Hepatic stellate cell (primary cell): ENCODE measurements at regions not wholly inside any gene's neighbourhood (a gene's known extent, or its start where the extent isn't known, plus 50 kb on each side); places are given as distances from the start of the nearest gene placed in this dataset.
"Not testable (repeated sequence)": the region's sequence is repeated elsewhere in the genome, so short reads cannot be mapped to it uniquely, and the experiment has no call there.

ENCODE experiments used
- DNase-seq: peaks from one replicate; pipeline ENCODE4 v3.0.0; 2011; ENCODE audit warnings: low spot score

DNA sequence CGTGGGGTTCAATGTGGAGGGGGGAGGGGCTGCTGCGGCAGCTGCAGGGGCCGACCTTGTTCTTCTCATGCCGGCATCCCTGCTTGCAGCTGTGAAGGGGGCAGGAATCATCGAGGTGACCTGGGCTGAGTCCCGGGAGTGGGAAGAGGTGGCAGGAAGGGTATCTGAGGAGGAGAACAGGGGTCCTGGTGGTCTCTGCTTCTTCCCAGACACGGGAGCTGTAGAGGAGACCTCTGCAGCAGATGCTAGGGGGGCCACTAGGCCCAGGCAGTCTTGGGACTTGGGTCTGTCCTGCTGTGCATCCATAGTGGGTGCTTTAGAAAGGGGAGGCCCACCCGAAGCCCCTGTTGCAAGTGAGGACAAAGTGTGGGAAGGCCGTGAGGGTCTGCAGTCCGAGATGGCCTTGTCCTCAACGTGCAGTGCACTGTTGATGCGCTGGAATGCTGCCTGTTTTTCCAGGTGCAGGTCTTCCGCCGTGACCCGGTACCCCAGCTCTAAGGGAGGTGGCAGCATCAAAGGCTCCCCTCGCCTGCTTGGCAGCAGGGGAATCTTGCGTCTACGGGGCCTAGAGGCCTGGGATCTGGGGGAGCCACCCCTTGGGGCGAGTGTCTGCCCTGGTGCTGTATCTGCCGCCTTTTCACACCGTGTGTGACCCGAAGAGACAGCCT, 1370.0 kb downstream of the CDH12 start:
- not testable (repeated sequence) for DNase-seq

DNA sequence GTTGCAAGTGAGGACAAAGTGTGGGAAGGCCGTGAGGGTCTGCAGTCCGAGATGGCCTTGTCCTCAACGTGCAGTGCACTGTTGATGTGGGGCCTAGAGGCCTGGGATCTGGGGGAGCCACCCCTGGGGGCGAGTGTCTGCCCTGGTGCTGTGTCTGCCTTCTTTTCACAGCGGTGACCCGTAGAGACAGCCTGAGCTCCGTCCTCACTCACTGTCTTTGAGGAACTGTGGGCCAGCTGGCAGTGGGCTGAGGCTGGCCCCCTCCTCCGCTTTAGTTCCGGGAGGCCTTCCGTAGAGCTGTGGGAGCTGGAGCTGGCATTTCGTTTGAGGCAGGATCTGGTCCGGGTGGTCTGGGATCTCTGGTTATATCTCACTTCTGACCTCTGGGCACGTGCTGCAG, 1370.6 kb downstream of the CDH12 start:
- DNase-seq = not testable (repeated sequence)

DNA sequence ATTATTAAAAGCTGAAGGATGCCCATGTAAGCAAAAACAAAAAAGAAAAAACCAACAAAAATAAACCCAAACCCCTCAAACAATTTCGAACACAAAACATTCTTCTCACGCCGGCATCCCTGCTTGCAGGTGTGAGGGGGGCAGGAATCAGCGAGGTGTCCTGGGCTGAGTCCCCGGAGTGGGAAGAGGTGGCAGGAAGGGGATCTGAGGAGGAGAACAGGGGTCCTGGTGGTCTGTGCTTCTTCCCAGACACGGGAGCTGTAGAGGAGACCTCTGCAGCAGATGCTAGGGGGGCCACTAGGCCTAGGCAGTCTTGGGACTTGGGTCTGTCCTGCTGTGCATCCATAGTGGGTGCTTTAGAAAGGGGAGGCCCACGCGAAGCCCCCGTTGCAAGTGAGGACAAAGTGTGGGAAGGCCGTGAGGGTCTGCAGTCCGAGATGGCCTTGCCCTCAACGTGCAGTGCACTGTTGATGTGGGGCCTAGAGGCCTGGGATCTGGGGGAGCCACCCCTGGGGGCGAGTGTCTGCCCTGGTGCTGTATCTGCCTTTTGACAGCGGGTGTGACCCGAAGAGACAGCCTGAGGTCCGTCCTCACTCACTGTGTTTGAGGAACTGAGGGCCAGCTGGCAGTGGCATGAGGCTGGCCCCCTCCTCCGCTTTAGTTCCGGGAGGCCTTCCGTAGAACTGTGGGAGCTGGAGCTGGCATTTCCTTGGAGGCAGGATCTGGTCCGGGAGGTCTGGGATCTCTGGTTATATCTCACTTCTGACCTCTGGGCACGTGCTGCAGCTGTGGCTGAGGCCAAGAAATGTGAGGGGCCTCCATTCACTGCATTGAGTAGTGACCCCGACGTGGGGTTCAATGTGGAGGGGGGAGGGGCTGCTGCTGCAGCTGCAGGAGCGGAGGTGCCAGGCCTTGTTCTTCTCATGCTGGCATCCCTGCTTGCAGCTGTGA, 1371.5 kb downstream of the CDH12 start:
- not testable (repeated sequence) for DNase-seq

DNA sequence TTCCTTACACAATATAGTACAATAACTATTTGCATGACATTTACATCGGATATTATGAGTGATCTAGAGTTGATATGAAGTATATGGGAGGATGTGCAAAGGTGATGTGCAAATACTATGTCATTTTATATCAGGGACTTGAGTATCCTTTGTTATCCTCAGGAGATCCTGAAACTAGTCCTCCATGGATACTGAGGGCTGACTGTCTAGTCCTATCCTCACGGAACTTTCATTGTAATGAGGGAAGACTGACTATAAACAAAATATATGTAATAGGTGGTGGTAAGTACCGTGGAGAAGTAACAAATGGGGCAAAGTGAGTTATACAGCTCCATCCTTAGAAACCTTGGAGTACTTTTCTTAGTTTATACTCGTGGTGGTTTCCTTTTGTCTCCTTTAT, 1373.1 kb downstream of the CDH12 start:
- DNase-seq = not testable (repeated sequence)

DNA sequence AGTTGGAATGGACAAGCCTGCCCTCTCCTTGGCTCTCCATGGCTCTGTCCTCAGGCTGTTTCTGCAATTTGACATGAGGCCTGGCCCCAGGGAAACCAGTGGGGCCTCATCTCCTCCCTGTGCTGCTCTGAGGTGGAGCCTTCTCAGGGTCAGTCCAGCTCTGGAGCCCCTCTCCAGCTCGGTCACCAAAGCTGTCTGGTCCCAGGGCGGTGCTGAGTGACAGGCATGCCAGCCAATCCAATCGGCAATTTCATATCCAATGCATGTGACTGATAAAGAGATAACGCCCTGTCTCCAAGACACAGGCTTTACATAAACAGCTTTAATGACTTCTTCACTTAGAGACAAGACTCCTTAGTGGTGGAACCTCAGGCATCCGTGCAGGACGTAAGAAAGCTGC, 1379.2 kb downstream of the CDH12 start:
- not testable (repeated sequence) for DNase-seq

DNA sequence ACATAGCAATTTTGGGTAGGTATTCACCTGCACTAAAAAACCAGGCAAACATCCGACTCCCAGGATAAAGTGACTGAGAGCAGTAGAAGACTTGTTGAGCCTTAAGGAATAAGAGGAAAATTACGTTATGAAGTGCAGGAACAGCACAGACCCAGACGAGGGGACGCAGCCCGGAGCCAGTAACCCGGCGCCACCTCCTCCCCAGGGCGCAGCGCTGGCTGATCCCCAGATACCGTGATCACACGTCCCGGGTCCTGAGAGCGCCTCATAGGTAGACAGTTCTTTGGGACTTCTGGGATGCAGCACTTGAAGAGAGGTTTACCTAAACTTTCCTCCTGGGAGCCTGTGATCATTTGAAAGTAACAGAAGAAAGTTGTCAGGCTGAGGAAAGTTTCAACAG, 1379.7 kb downstream of the CDH12 start:
- not testable (repeated sequence) for DNase-seq

DNA sequence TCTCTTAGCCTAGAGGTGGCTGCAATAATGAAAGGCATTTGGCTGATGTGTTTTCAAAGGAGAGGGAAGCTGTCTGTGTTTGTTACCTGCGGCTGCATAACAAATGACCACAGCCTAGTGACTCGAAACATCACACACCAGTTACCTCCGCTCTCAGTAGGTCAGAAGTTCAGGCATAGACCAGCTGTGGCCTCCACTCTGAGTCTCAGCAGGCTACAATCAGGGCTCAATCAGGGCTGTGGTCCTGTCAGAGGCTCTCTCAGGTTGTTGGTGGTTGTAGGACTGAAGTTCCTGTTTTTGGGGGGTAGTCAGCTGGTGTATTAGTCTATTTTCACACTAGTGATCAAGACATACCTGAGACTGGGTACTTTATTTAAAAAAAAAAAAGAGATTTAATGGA, 1381.5 kb downstream of the CDH12 start:
- not testable (repeated sequence) for DNase-seq

DNA sequence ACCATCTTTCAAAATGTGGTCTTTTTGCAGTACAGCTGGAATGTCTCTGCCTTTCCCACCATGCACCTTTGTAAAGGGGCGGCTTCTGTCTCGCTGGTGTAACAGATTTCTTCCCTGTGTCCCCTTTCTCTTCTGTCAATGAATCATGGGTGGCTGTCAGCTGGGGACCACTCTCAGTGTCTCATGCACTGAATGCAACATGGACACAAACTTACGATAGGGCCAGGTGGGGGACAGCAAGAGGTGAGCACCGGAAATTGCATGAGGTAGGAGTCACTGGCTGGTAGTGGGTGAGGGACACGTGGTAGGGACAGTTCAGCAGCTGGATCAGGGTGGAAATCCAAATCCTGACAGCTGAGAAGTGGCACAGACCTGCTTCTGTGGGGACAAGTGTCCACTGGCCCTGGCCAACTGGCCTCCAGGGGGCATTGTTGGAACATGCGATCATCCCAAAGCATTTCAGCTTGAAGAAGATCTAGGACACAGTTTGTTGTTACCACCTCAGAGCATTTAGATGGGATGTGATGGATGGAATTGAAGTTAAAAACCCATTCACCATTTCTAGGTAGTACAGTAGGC, 1383.5 kb downstream of the CDH12 start:
- DNase-seq = peak; percentile 16

DNA sequence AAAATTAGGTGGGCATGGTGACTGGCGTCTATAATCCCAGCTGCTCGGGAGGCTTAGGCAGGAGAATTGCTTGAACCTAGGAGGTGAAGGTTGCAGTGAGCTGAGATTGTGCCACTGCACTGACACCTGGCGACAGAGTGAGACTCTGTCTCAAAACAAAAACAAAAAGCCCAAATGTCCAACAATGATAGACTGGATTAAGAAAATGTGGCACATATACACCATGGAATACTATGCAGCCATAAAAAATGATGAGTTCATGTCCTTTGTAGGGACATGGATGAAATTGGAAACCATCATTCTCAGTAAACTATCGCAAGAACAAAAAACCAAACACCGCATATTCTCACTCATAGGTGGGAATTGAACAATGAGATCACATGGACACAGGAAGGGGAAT, 1385.6 kb downstream of the CDH12 start:
- DNase-seq = not testable (repeated sequence)

DNA sequence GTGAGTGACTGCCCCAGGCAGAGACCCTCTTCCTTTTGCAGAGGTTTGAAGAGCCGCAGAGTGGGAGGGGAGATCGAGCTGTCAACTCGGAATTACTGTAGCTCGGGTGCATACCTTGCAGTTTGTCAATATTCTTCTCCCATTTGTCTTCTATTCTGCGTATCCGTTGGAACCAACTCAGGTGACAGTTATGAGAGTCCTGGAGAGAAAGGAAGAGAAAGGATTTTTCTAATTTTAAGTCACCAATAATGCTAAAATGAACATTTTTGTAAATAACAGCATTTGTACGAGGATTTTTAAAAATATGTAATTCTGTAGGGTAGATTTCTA, 1393.4 kb downstream of the CDH12 start:
- not testable (repeated sequence) for DNase-seq

DNA sequence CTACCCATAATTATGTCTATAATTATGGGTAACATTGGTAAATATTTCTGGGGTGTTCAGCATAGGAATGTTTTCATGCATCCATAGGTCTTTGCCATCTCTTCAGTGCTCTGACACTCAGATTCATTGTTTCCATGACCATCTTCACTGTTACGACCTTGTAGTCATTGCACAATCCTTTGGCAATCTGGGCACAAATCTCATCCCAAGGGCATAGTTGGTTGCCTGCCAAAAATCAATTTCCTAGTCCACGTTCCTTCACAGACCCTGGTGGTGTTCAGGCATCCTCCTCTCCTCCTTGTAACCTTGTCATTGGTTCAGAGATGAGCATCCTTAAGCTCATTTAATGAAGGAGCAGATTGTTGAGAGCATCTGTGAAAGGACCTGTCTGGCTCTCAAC, 1400.7 kb downstream of the CDH12 start:
- no peak for DNase-seq

DNA sequence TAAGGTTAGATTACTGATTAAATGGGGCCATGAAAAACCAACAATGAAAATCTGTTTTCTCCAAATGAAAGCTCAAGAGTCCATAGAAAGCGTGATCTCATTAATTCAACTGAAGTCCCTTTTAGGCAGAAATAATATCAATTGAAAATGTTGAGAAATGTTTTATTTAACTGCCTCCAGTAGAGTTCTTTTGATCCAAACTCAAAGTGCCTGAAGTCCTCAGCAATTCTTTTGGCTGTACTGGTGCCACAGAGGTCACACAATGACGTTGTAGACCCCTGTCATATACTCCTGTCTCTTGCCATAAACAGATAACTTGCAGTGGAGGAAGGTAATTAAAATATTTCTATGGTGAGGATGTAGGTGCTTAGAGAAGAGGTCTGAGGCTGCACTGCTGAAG, 1420.5 kb downstream of the CDH12 start:
- DNase-seq = no peak

DNA sequence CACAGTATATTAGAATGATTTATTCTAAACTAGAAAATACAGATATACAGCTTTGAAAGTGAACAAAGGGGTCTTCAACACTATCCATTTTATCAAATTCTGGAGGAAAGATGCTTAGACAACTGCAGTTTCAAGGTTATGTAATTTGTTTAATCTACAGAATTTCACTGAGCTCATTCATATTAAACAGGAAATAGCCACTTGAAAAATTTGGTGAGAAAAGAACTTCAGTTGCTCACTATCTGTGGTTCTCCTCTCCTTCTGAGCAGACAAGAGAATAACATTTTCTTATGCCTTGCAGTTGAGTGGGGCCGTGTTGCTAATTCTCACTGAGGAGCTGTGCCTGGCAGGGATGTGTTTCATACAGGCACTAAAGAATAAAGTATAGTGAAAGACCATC, 1428.2 kb downstream of the CDH12 start:
- DNase-seq = no peak

DNA sequence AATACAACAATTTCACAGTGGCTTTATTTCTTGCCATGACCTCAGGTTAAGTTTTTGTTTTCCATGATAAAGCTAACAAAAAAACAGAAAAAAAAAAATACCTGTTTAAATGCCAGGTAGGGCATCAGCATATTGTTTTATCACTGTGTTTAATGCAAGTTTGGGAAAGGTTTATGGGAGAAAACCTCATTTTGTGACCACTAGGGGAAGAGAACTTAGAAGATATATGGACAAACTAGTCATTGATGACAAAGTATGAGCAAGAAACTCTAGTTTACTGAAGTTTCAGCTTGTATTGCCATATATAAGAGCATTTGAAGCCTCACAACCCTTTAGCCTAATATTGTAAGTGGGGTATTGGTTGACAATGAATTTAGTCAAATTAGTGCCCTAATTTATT, 1431.4 kb upstream of the CDH18 start:
- DNase-seq = no peak

DNA sequence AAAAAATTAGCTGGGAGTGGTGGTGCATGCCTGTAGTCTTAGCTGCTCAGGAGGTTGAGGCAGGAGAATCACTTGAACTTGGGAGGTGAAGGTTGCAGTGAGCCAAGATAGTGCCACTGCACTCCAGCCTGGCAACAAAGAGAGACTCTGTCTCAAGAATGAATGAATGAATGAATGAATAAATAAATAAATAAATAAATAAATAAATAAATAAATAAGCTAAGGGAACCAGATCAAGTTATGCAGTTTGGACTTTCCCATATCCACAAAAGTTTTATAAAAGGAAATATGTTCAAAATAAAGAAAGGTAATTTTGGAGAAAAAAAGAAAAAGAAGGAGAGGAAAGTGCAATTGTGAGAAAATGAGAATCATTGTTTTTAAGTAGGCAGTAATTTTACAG, 1414.1 kb upstream of the CDH18 start:
- not testable (repeated sequence) for DNase-seq

DNA sequence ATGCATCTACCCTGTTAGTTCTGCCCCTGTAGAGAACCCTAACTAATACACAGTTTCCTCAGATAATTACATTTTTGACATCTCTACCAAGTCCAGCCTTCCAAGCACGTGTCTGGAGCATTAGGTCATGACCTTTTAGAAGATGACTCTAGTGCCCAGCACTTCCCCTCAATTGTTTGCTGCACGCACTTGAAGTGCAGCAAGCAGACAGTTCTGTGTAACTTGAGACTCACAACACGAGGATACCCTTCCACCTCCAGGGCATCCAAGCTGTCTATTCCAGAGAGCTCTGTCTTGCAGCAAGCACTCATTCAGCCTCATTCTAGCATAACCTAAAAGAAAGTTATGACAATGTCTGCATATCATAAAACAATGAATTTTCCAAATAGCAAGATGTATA, 1410.5 kb upstream of the CDH18 start:
- DNase-seq = no peak

DNA sequence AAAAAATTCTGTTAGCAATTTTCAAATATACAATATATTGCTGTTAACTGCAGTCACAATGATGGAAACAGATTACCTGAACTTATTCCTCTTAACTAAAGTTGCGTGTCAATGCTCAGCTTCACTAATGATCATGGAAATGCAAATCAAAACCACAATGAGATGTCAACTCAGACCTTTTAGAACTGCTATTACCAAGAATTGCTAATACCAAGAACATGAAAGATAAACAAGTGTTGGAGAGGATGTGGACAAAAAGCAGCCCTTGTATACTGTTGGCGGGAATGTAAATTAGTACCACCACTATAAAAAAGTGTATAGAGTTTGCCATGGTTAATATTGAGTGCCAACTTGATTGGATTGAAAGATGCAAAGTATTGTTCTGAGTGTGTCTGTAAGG, 1409.7 kb upstream of the CDH18 start:
- no peak for DNase-seq

DNA sequence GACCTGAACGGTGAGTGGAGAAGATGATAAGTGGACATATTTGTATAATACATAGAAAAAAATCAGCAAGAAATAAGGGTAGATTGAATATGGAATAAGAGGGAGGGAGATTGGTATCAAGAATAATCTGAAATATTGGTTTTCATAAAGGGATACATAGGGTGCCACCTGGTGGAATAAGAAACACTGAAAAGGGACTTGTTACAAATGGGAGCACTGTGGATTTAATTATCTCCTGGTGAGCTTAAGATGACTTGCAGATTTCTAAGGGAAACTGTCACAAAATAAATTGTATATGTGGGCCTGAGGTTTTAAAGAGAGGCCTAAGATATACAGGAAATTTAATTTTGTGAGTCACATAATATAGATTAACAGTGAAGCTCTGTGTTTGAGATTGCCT, 1403.5 kb upstream of the CDH18 start:
- DNase-seq = no peak

DNA sequence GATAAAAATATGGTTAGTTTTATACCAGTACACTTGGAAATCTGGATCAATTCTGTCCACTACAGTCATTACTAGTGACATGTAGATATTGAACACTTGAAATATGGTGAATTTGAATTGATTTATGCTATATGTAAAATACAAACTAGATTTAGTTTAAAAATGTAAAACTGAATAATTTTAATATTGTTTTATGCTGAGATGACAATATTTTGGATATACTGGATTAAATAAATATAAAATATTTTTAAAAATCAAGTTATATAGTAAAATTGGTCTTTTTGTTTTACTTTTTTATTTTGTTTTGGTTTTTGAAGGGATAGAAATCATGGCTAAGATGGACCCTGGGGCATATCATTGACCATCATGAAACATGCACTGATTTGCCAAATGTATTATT, 1372.8 kb upstream of the CDH18 start:
- DNase-seq = not testable (repeated sequence)

DNA sequence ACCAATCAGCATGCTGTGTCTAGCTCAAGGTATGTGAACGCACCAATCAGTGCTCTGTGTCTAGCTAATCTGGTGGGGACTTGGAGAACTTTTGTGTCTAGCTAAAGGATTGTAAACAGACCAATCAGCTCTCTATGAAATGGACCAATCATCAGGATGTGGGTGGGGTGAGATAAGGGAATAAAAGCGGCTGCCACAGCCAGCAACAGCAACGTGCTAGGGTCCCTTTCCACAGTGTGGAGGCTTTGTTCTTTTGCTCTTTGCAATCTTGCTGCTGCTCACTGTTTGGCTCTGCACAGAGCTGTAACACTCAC, 1353.9 kb upstream of the CDH18 start:
- not testable (repeated sequence) for DNase-seq

DNA sequence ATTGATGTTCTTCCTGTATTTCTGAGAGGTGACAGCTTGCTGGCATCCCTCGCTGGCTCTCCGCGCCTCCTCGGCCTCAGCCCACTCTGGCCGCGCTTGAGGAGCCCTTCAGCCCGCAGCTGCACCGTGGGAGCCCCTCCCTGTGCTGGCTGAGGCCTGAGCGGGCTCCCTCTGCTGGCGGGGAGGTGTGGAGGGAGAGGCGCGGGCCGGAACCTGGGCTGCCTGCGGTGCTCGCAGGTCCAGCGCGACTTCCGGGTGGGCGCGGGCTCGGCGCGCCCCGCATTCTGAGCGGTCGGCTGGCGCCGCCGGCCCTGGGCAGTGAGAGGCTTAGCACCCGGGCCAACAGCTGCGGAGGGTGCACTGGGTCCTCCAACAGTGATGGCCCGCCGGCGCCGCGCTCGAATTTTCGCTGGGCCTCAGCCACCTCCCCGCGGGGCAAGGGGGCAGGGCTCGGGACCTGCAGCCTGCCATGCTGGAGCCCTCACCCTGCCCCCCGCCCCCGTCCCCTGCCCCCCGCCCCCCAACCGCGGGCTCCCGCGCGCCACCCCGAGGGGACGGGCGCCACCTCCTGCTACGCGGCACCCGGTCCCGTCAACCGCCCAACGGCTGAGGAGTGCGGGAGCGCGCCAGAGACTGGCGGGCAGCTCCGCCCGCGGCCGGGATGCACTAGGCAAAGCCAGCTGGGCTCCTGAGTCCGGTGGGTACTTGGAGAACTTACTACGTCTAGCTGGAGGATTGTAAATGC, 1353.4 kb upstream of the CDH18 start:
- DNase-seq = not testable (repeated sequence)

DNA sequence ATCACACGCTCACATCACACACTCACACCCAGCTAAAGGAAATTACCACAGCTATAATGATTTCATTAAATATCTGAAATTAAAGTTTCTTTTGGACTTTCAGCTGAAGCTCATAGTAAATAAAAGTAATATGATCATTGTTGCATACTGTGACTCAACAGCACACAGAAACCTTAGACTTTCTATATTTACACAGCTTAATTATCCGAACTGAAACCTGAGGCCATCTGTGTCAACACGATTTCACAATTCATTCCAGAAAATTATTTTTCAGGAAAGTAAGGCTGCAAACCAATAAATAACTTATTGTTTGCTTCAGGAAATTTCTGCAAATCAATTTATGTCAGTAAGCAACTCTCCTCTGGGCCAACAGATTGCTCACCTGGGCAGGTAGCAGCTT, 1352.2 kb upstream of the CDH18 start:
- not testable (repeated sequence) for DNase-seq

DNA sequence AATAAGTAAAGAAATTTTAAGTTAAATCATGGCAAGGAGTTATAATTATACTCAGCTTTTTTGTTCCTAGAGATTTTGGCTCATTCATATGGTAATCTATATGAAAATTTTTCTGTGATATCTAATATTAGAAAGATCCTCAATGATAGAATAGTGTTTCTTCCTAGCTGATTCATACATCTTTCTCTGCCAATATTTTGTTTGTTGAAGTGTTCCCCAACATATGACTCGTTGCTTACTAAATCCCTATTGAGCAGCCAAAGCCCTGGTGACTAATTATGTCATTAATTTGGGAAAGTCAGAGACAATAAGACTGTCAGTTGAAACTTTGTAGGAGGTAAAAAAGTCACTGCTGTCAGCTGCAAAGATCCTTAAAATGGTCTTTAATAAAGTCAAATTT, 1348.5 kb upstream of the CDH18 start:
- not testable (repeated sequence) for DNase-seq
